ENCODE measurements at regions not wholly inside any gene's neighbourhood (a gene's known extent, or its start where the extent isn't known, plus 50 kb on each side); places are given as distances from the start of the nearest gene placed in this dataset.

GRCh38 chr4:140300271-140300970 lies 73.0 kb upstream of the SCOC start:
- POLR2A ChIA-PET = no interaction called here
- DNase-seq (no peak), ATAC-seq (no peak)
- no peaks in the 10 kb centered on the region for H3K36me3 Mint-ChIP-seq (ENCODE audit: low read depth)
- H3K4me1 Mint-ChIP-seq (ENCODE audit: low read depth) = no peaks in the 10 kb centered on the region
- H3K27me3 Mint-ChIP-seq (ENCODE audit: low read depth) = peaks cover 7% of the 10 kb centered on the region
- H3K4me3 Mint-ChIP-seq = no peak overlapping the region
- no peak overlapping the region for H3K27ac Mint-ChIP-seq
- CTCF ChIA-PET = no interaction called here
- H3K9me3 Mint-ChIP-seq (ENCODE audit: insufficient read depth) = no peaks in the 10 kb centered on the region

GRCh38 chr4:140298001-140298400 lies 75.4 kb upstream of the SCOC start:
- Mint-ChIP-seq H3K4me1 (ENCODE audit: low read depth) (no peaks in the 10 kb centered on the region), H3K36me3 (ENCODE audit: low read depth) (no peaks in the 10 kb centered on the region), H3K9me3 (ENCODE audit: insufficient read depth) (no peaks in the 10 kb centered on the region), H3K4me3 (no peak overlapping the region), H3K27me3 (ENCODE audit: low read depth) (peaks cover 2% of the 10 kb centered on the region), H3K27ac (no peak overlapping the region)
- no peak for DNase-seq
- POLR2A ChIA-PET = no interaction called here
- CTCF ChIA-PET = no interaction called here
- ATAC-seq = no peak

- no peaks in the 10 kb centered on the region for H3K4me1 Mint-ChIP-seq (ENCODE audit: low read depth)
- H3K27me3 Mint-ChIP-seq (ENCODE audit: low read depth) = peaks cover 2% of the 10 kb centered on the region
- POLR2A ChIA-PET = no interaction called here
- ATAC-seq (no peak), DNase-seq (no peak)
- no peaks in the 10 kb centered on the region for H3K9me3 Mint-ChIP-seq (ENCODE audit: insufficient read depth)
- H3K36me3 Mint-ChIP-seq (ENCODE audit: low read depth) = no peaks in the 10 kb centered on the region
- no peak overlapping the region for H3K4me3 Mint-ChIP-seq
- CTCF ChIA-PET = no interaction called here
- H3K27ac Mint-ChIP-seq = no peak overlapping the region
These were observed 76.2 kb upstream of the SCOC start for GRCh38 chr4:140297221-140297570.

GRCh38 chr4:140296335-140297220 lies 76.9 kb upstream of the SCOC start:
- POLR2A ChIA-PET = no interaction called here
- Mint-ChIP-seq H3K36me3 (ENCODE audit: low read depth) (no peaks in the 10 kb centered on the region), H3K9me3 (ENCODE audit: insufficient read depth) (no peaks in the 10 kb centered on the region), H3K27ac (no peak overlapping the region), H3K4me3 (no peak overlapping the region), H3K4me1 (ENCODE audit: low read depth) (no peaks in the 10 kb centered on the region), H3K27me3 (ENCODE audit: low read depth) (peaks cover 2% of the 10 kb centered on the region)
- CTCF ChIA-PET = no interaction called here
- DNase-seq (no peak), ATAC-seq (no peak)

- Mint-ChIP-seq H3K27me3 (ENCODE audit: low read depth) (peaks cover 2% of the 10 kb centered on the region), H3K36me3 (ENCODE audit: low read depth) (no peaks in the 10 kb centered on the region), H3K27ac (no peak overlapping the region), H3K4me3 (no peak overlapping the region), H3K4me1 (ENCODE audit: low read depth) (no peaks in the 10 kb centered on the region), H3K9me3 (ENCODE audit: insufficient read depth) (no peaks in the 10 kb centered on the region)
- CTCF ChIA-PET = interaction anchor here (1.7 kb wide), 1 partner anchor 66 kb away, joined by 4 read pairs; no protein-coding TSS in a partner anchor
- ATAC-seq = no peak
- no peak for DNase-seq
- POLR2A ChIA-PET = no interaction called here
These were observed 79.5 kb upstream of the SCOC start for GRCh38 chr4:140293979-140294378.

GRCh38 chr4:140291259-140291658 lies 82.2 kb upstream of the SCOC start:
- no peak for ATAC-seq
- no peak for DNase-seq
- Mint-ChIP-seq H3K27me3 (ENCODE audit: low read depth) (peaks cover 2% of the 10 kb centered on the region), H3K9me3 (ENCODE audit: insufficient read depth) (no peaks in the 10 kb centered on the region), H3K36me3 (ENCODE audit: low read depth) (no peaks in the 10 kb centered on the region), H3K4me1 (ENCODE audit: low read depth) (no peaks in the 10 kb centered on the region), H3K4me3 (no peak overlapping the region), H3K27ac (no peak overlapping the region)
- ChIA-PET POLR2A (no interaction called here), CTCF (no interaction called here)

GRCh38 chr4:140289486-140289885 lies 84.0 kb upstream of the SCOC start:
- Mint-ChIP-seq H3K9me3 (ENCODE audit: insufficient read depth) (no peaks in the 10 kb centered on the region), H3K27ac (no peak overlapping the region), H3K36me3 (ENCODE audit: low read depth) (no peaks in the 10 kb centered on the region), H3K4me1 (ENCODE audit: low read depth) (no peaks in the 10 kb centered on the region), H3K4me3 (no peak overlapping the region), H3K27me3 (ENCODE audit: low read depth) (no peaks in the 10 kb centered on the region)
- ChIA-PET POLR2A (no interaction called here), CTCF (no interaction called here)
- ATAC-seq (no peak), DNase-seq (no peak)

GRCh38 chr4:140286456-140286855 lies 87.0 kb upstream of the SCOC start:
- no peak for DNase-seq
- Mint-ChIP-seq H3K27me3 (ENCODE audit: low read depth) (peaks cover 5% of the 10 kb centered on the region), H3K9me3 (ENCODE audit: insufficient read depth) (no peaks in the 10 kb centered on the region), H3K36me3 (ENCODE audit: low read depth) (no peaks in the 10 kb centered on the region), H3K4me1 (ENCODE audit: low read depth) (no peaks in the 10 kb centered on the region), H3K27ac (no peak overlapping the region), H3K4me3 (no peak overlapping the region)
- CTCF ChIA-PET = no interaction called here
- POLR2A ChIA-PET = no interaction called here
- ATAC-seq = no peak

- Mint-ChIP-seq H3K36me3 (ENCODE audit: low read depth) (no peaks in the 10 kb centered on the region), H3K9me3 (ENCODE audit: insufficient read depth) (no peaks in the 10 kb centered on the region), H3K4me3 (no peak overlapping the region), H3K4me1 (ENCODE audit: low read depth) (no peaks in the 10 kb centered on the region), H3K27ac (no peak overlapping the region), H3K27me3 (ENCODE audit: low read depth) (peaks cover 5% of the 10 kb centered on the region)
- ATAC-seq = no peak
- CTCF ChIA-PET = no interaction called here
- DNase-seq = no peak
- POLR2A ChIA-PET = no interaction called here
These were observed 89.0 kb upstream of the SCOC start for GRCh38 chr4:140284456-140284855.

- H3K4me1 Mint-ChIP-seq (ENCODE audit: low read depth) = no peaks in the 10 kb centered on the region
- no peak overlapping the region for H3K4me3 Mint-ChIP-seq
- ATAC-seq (no peak), DNase-seq (no peak)
- H3K36me3 Mint-ChIP-seq (ENCODE audit: low read depth) = no peaks in the 10 kb centered on the region
- ChIA-PET POLR2A (no interaction called here), CTCF (interaction anchor here (1.2 kb wide), 1 partner anchor 29 kb away, joined by 3 read pairs; no protein-coding TSS in a partner anchor)
- H3K9me3 Mint-ChIP-seq (ENCODE audit: insufficient read depth) = no peaks in the 10 kb centered on the region
- H3K27me3 Mint-ChIP-seq (ENCODE audit: low read depth) = peaks cover 13% of the 10 kb centered on the region
- H3K27ac Mint-ChIP-seq = no peak overlapping the region
These were observed 91.5 kb upstream of the SCOC start for GRCh38 chr4:140281828-140282552.

- CTCF ChIA-PET = no interaction called here
- ATAC-seq = no peak
These were observed 95.9 kb upstream of the SCOC start for GRCh38 chr4:140277576-140277975.

GRCh38 chr4:140271553-140271952 lies 101.9 kb upstream of the SCOC start:
- Mint-ChIP-seq H3K4me3 (no peak overlapping the region), H3K4me1 (ENCODE audit: low read depth) (no peaks in the 10 kb centered on the region), H3K27me3 (ENCODE audit: low read depth) (peaks cover 13% of the 10 kb centered on the region), H3K36me3 (ENCODE audit: low read depth) (no peaks in the 10 kb centered on the region), H3K9me3 (ENCODE audit: insufficient read depth) (no peaks in the 10 kb centered on the region), H3K27ac (no peak overlapping the region)
- ChIA-PET POLR2A (no interaction called here), CTCF (interaction anchor here (0.9 kb wide), 1 partner anchor 89 kb away, joined by 3 read pairs; no protein-coding TSS in a partner anchor)
- ATAC-seq = no peak
- no peak for DNase-seq

More at GRCh38 chr4:140277576-140277975, 95.9 kb upstream of the SCOC start:
- Mint-ChIP-seq H3K9me3 (ENCODE audit: insufficient read depth) (no peaks in the 10 kb centered on the region), H3K4me3 (no peak overlapping the region), H3K27ac (no peak overlapping the region), H3K27me3 (ENCODE audit: low read depth) (peaks cover 9% of the 10 kb centered on the region), H3K36me3 (ENCODE audit: low read depth) (no peaks in the 10 kb centered on the region), H3K4me1 (ENCODE audit: low read depth) (no peaks in the 10 kb centered on the region)
- POLR2A ChIA-PET = no interaction called here
- DNase-seq = no peak
